Heart left ventricle (tissue), 13 donors: ENCODE measurements at regions not wholly inside any gene's neighbourhood (a gene's known extent, or its start where the extent isn't known, plus 50 kb on each side); places are given as distances from the start of the nearest gene placed in this dataset.

Experiments used
- POLR2A ChIP-seq, 2 donors: fragments of 450-650 bp; IDR thresholded peaks; one replicate each; pipeline ENCODE4 v1.6.1; 2017; ENCODE audit warnings: antibody characterized with exemption in 2 of 2, mild to moderate bottlenecking in 2 of 2, moderate library complexity in 2 of 2
- TF ChIP-seq, protein P1 (sequence below), 12 donors: fragments of 200-600 bp; sonication (generic) in 4 of 12; IDR thresholded peaks; one replicate each; pipeline versions ENCODE4 v1.5.0 to v1.8.0; 2018 to 2022; ENCODE audit warnings: antibody characterized with exemption in 12 of 12, mild to moderate bottlenecking in 5 of 12
- donor health status: ischemic (EF 13 %, LVEDD 7.1; RV severe dilation, severe dysfunction).
- donor health status: DM: no; HTN: yes; CAD: no.
- donor health status: DM: no; HTN: no; CAD: no.
- donor health status: ischemic (EF 25% LVEDD 6.9; RV normal size, moderate dysfunction).
- donor health status: ischemic (EF 25% LVEDD 5.7; RV mildly dilated, moderate dysfunction).
- donor health status: ischemic (EF 35%, LVEDD 5.7; RV mildly dilated, moderate dysfunction).
- donor health status: nonischemic (EF 11% LVEDD 7.7; RV severe dilation, severe dysfunction).
- donor health status: DM: yes; HTN: yes; CAD: no.
- donor health status: PGD.
- donor health status: ischemic (EF 29% LVEDD 5.4; RV normal size, mild dysfunction).
- donor health status: nonischemic (EF 23%, LVEDD 6.1; RV moderate dilation, normal function).

DNA sequence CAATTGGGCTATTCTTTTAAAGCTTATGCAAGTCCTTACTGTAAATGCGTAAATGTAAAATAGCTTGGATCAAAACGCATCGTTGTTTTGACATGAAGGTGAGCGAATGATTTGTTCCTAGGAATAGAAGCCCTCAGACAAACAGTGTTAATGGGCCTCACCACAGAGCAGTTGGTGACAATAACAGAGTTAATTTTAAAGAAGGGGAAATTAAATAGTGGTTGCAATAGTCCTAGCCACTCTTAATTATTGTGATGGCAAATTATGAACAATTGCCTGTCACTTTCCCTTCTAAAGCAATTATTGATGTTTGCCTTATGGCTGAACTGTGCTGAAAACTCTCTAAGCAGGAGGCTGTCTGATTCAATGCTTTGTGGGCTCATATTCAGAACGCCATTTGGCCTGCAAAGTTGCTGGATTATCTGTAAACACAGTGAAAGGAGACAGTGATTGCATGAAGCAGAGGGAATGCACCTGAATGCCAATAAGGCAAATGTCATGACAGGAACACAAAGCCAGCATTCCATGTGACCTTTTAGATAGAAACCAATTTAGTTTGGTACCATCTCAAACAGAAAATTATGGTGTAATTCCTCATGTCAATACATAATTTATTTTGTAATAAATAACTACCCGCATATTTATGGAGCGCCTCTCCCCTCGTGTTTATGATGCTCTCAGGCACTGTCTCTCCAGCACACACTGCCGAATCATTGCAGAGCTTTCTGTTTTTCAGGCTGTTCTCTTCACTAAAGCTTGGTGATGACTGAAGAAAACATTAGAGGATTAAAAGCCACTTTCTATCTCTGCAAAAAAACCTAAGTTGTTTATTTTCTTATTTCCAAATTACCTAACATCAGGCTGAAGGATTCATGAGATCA lies 387.5 kb downstream of the HACE1 start:
- TF ChIP-seq, protein P1, sequence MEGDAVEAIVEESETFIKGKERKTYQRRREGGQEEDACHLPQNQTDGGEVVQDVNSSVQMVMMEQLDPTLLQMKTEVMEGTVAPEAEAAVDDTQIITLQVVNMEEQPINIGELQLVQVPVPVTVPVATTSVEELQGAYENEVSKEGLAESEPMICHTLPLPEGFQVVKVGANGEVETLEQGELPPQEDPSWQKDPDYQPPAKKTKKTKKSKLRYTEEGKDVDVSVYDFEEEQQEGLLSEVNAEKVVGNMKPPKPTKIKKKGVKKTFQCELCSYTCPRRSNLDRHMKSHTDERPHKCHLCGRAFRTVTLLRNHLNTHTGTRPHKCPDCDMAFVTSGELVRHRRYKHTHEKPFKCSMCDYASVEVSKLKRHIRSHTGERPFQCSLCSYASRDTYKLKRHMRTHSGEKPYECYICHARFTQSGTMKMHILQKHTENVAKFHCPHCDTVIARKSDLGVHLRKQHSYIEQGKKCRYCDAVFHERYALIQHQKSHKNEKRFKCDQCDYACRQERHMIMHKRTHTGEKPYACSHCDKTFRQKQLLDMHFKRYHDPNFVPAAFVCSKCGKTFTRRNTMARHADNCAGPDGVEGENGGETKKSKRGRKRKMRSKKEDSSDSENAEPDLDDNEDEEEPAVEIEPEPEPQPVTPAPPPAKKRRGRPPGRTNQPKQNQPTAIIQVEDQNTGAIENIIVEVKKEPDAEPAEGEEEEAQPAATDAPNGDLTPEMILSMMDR (IDR thresholded peaks at IDR 0.05), result no peak
- no peak for TF ChIP-seq POLR2A (IDR thresholded peaks at IDR 0.05)
